Peyer's patch (tissue), 4 donors: ENCODE measurements at regions not wholly inside any gene's neighbourhood (a gene's known extent, or its start where the extent isn't known, plus 50 kb on each side); places are given as distances from the start of the nearest gene placed in this dataset.
"Not testable (repeated sequence)": the region's sequence is repeated elsewhere in the genome, so short reads cannot be mapped to it uniquely, and the experiment has no call there.

Experiments used
- DNase-seq, 3 donors: peaks; one replicate each; pipeline ENCODE4 v3.0.0-alpha.2; 2017 to 2019
- H3K27ac ChIP-seq, 4 donors: fragments of 200-600 bp; sonication (generic); one replicate each; pipeline ENCODE4 v1.5.1; 2016 to 2019
- H3K27me3 ChIP-seq, 2 donors: fragments of 200-600 bp; sonication (generic); one replicate each; pipeline ENCODE4 v1.5.1; 2019
- H3K36me3 ChIP-seq, 3 donors: fragments of 200-600 bp; sonication (generic); one replicate each; pipeline ENCODE4 v1.5.1; 2016 to 2019
- H3K4me1 ChIP-seq, 4 donors: fragments of 200-600 bp; sonication (generic); one replicate each; pipeline ENCODE4 v1.5.1; 2016 to 2019
- H3K4me3 ChIP-seq, 4 donors: fragments of 200-600 bp; sonication (generic); 1 replicate in 3 of 4; 2 replicates in 1 of 4; pipeline ENCODE4 v1.5.1; 2016 to 2019; ENCODE audit warnings: mild to moderate bottlenecking in 1 of 4
- H3K9me3 ChIP-seq, 4 donors: fragments of 200-600 bp; sonication (generic); one replicate each; pipeline ENCODE4 v1.5.1; 2016 to 2019; ENCODE audit warnings: mild to moderate bottlenecking in 1 of 4
- CTCF ChIP-seq, 6 experiments: fragments of 450-650 bp in 4 of 6; fragments of 200-600 bp in 2 of 6; sonication (generic) in 1 of 6; IDR thresholded peaks; one replicate each; pipeline ENCODE4 v1.5.1; 2017 to 2019; ENCODE audit warnings: antibody characterized with exemption in 6 of 6, mild to moderate bottlenecking in 3 of 6, moderate library complexity in 1 of 6
- POLR2A ChIP-seq, 2 donors: fragments of 450-650 bp; IDR thresholded peaks; one replicate each; pipeline ENCODE4 v1.5.1; 2017; ENCODE audit warnings: antibody characterized with exemption in 2 of 2, mild to moderate bottlenecking in 2 of 2, moderate library complexity in 2 of 2

GRCh38 chr4:42309361-42310260 is 87.7 kb upstream of the SHISA3 start:
- H3K27me3 ChIP-seq: no peaks in the 10 kb centered on the region
- no peak overlapping the region for H3K4me3 ChIP-seq
- no peak overlapping the region for H3K27ac ChIP-seq
- H3K36me3 ChIP-seq: no peaks in the 10 kb centered on the region
- H3K4me1 ChIP-seq: no peaks in the 10 kb centered on the region
- no peak for TF ChIP-seq POLR2A (IDR thresholded peaks at IDR 0.05)
- TF ChIP-seq CTCF (IDR thresholded peaks at IDR 0.05): no peak
- no peak for DNase-seq
- H3K9me3 ChIP-seq: no peaks in the 10 kb centered on the region

- Histone ChIP-seq H3K9me3 (no peaks in the 10 kb centered on the region), H3K4me1 (no peaks in the 10 kb centered on the region), H3K27me3 (no peaks in the 10 kb centered on the region), H3K4me3 (no peak overlapping the region), H3K27ac (no peak overlapping the region), H3K36me3 (no peaks in the 10 kb centered on the region)
- DNase-seq: no peak
- TF ChIP-seq POLR2A (IDR thresholded peaks at IDR 0.05) (no peak), CTCF (IDR thresholded peaks at IDR 0.05) (no peak)
Observed at GRCh38 chr4:42310358-42310757, 86.9 kb upstream of the SHISA3 start.

DNA sequence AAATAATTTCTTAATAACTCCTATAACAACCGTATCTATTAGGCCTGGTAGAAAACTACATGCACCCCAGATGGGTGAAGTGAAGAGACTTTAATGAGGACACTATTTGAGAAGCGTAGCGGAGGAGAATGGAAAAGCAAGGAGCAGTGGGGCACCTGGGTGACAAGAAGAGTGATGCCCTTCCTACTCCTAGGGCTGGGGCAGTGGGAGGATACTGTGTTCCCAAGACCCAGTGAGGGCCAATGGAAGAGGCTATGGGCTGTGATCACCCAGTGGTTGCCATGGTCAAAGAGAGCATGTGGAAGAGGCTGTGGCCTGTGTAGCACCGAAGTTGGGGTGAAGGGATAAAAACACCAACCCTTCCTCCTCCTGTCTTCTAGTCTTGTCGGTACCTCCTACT is 86.5 kb upstream of the SHISA3 start:
- DNase-seq: no peak
- no peaks in the 10 kb centered on the region for H3K4me1 ChIP-seq
- H3K27me3 ChIP-seq: no peaks in the 10 kb centered on the region
- no peaks in the 10 kb centered on the region for H3K9me3 ChIP-seq
- H3K36me3 ChIP-seq: no peaks in the 10 kb centered on the region
- H3K4me3 ChIP-seq: no peak overlapping the region
- no peak overlapping the region for H3K27ac ChIP-seq
- TF ChIP-seq CTCF (IDR thresholded peaks at IDR 0.05) (no peak), POLR2A (IDR thresholded peaks at IDR 0.05) (no peak)

GRCh38 chr4:42311591-42311990 is 85.7 kb upstream of the SHISA3 start:
- no peaks in the 10 kb centered on the region for H3K27me3 ChIP-seq
- no peak for DNase-seq
- H3K4me1 ChIP-seq: no peaks in the 10 kb centered on the region
- no peak overlapping the region for H3K4me3 ChIP-seq
- H3K9me3 ChIP-seq: no peaks in the 10 kb centered on the region
- TF ChIP-seq CTCF (IDR thresholded peaks at IDR 0.05) (no peak), POLR2A (IDR thresholded peaks at IDR 0.05) (no peak)
- H3K36me3 ChIP-seq: no peaks in the 10 kb centered on the region
- H3K27ac ChIP-seq: no peak overlapping the region

- H3K4me3 ChIP-seq, H3K36me3 ChIP-seq, H3K27me3 ChIP-seq, DNase-seq, H3K27ac ChIP-seq, H3K9me3 ChIP-seq, H3K4me1 ChIP-seq: not testable (repeated sequence)
Observed at GRCh38 chr4:42313420-42313819, 83.9 kb upstream of the SHISA3 start.

GRCh38 chr4:42313872-42314271 is 83.4 kb upstream of the SHISA3 start:
- TF ChIP-seq CTCF (IDR thresholded peaks at IDR 0.05): no peak
- no peak for TF ChIP-seq POLR2A (IDR thresholded peaks at IDR 0.05)
- Histone ChIP-seq H3K9me3 (no peaks in the 10 kb centered on the region), H3K27me3 (no peaks in the 10 kb centered on the region), H3K36me3 (no peaks in the 10 kb centered on the region), H3K27ac (no peak overlapping the region), H3K4me3 (no peak overlapping the region), H3K4me1 (no peaks in the 10 kb centered on the region)
- no peak for DNase-seq
